ENCODE measurements at regions not wholly inside any gene's neighbourhood (a gene's known extent, or its start where the extent isn't known, plus 50 kb on each side); places are given as distances from the start of the nearest gene placed in this dataset.
"Not testable (repeated sequence)": the region's sequence is repeated elsewhere in the genome, so short reads cannot be mapped to it uniquely, and the experiment has no call there.

GRCh38 chr1:96073100-96073499, 648.5 kb upstream of the PTBP2 start:
- DNase-seq (ENCODE audit: low read depth in 3 of 3): no peak

- no peak for DNase-seq (ENCODE audit: low read depth in 3 of 3)
Measured at GRCh38 chr1:96074422-96074821, 647.2 kb upstream of the PTBP2 start.

GRCh38 chr1:96074876-96075577, 646.6 kb upstream of the PTBP2 start:
- no peak for DNase-seq (ENCODE audit: low read depth in 3 of 3)

GRCh38 chr1:96075704-96076455, 645.7 kb upstream of the PTBP2 start:
- no peak for DNase-seq (ENCODE audit: low read depth in 3 of 3)

GRCh38 chr1:96076589-96076988, 645.0 kb upstream of the PTBP2 start:
- DNase-seq (ENCODE audit: low read depth in 3 of 3): no peak

GRCh38 chr1:96079581-96079980, 642.0 kb upstream of the PTBP2 start:
- DNase-seq (ENCODE audit: low read depth in 3 of 3): no peak

GRCh38 chr1:96080925-96081324, 640.7 kb upstream of the PTBP2 start:
- DNase-seq (ENCODE audit: low read depth in 3 of 3): no peak

GRCh38 chr1:96087719-96088118, 633.9 kb upstream of the PTBP2 start:
- DNase-seq (ENCODE audit: low read depth in 3 of 3): no peak

- DNase-seq (ENCODE audit: low read depth in 3 of 3): no peak
Measured at GRCh38 chr1:96090134-96090533, 631.5 kb upstream of the PTBP2 start.

GRCh38 chr1:96095849-96096612, 625.6 kb upstream of the PTBP2 start:
- no peak for DNase-seq (ENCODE audit: low read depth in 3 of 3)

- no peak for DNase-seq (ENCODE audit: low read depth in 3 of 3)
Measured at GRCh38 chr1:96096613-96097321, 624.8 kb upstream of the PTBP2 start.

- no peak for DNase-seq (ENCODE audit: low read depth in 3 of 3)
Measured at GRCh38 chr1:96104506-96104905, 617.1 kb upstream of the PTBP2 start.

GRCh38 chr1:96104906-96105305, 616.7 kb upstream of the PTBP2 start:
- DNase-seq (ENCODE audit: low read depth in 3 of 3): no peak

GRCh38 chr1:96116731-96117130, 604.9 kb upstream of the PTBP2 start:
- no peak for DNase-seq (ENCODE audit: low read depth in 3 of 3)

GRCh38 chr1:96130432-96130831, 591.2 kb upstream of the PTBP2 start:
- no peak for DNase-seq (ENCODE audit: low read depth in 3 of 3)

GRCh38 chr1:96144636-96145035, 576.9 kb upstream of the PTBP2 start:
- DNase-seq (ENCODE audit: low read depth in 3 of 3): no peak

GRCh38 chr1:96145492-96145891, 576.1 kb upstream of the PTBP2 start:
- no peak for DNase-seq (ENCODE audit: low read depth in 3 of 3)

GRCh38 chr1:96152957-96153356, 568.6 kb upstream of the PTBP2 start:
- DNase-seq (ENCODE audit: low read depth in 3 of 3): not testable (repeated sequence)

- no peak for DNase-seq (ENCODE audit: low read depth in 3 of 3)
Measured at GRCh38 chr1:96157101-96157500, 564.5 kb upstream of the PTBP2 start.

GRCh38 chr1:96159379-96159778, 562.2 kb upstream of the PTBP2 start:
- DNase-seq (ENCODE audit: low read depth in 3 of 3): no peak

- DNase-seq (ENCODE audit: low read depth in 3 of 3): no peak
Measured at GRCh38 chr1:96164053-96164452, 557.5 kb upstream of the PTBP2 start.

- no peak for DNase-seq (ENCODE audit: low read depth in 3 of 3)
Measured at GRCh38 chr1:96178053-96178452, 543.5 kb upstream of the PTBP2 start.

Data from stimulated activated CD4-positive, alpha-beta T cell treated with anti-CD3 and anti-CD28 coated beads, TNF-alpha, amount 100 ng/mL, for 24 hours (primary cell).